LNCaP clone FGC (cell line): ENCODE measurements at regions not wholly inside any gene's neighbourhood (a gene's known extent, or its start where the extent isn't known, plus 50 kb on each side); places are given as distances from the start of the nearest gene placed in this dataset.

Source experiments
- DNase-seq: peaks from one replicate; pipeline ENCODE4 v3.0.0-alpha.2; 2011; ENCODE audit warnings: low read depth
- H3K4me3 ChIP-seq: 2 replicates; pipeline ENCODE4 v1.5.1; 2011; ENCODE audit warnings: mild to moderate bottlenecking, low read depth, low read length, control low read depth
- TF ChIP-seq, protein P1 (sequence below): IDR thresholded peaks from 2 replicates; pipeline ENCODE4 v1.5.1; 2012; ENCODE audit warnings: mild to moderate bottlenecking; ENCODE audit not compliant: control insufficient read depth, insufficient read depth; ENCODE audit errors: extremely low read depth

DNA sequence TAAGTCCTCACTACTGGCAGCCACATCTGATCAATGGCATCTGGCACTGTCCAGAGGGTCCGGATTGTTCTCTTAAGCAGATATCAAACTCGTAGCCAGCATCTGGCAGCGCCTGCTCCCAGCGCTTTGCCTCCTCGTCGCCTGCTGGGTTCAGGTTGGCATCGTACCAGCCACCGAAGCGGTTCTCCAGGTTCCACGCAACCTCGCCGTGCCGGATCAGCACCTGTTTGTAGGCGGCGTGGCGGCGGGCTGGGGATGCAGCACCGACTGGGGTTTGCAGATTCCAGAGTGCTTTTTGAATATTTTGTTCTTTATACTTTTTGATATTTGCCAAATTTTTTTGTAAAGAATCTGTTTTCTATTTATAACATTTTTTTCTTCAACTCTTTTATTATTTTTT lies 111.6 kb downstream of the NR2F2 start:
- TF ChIP-seq, protein P1, sequence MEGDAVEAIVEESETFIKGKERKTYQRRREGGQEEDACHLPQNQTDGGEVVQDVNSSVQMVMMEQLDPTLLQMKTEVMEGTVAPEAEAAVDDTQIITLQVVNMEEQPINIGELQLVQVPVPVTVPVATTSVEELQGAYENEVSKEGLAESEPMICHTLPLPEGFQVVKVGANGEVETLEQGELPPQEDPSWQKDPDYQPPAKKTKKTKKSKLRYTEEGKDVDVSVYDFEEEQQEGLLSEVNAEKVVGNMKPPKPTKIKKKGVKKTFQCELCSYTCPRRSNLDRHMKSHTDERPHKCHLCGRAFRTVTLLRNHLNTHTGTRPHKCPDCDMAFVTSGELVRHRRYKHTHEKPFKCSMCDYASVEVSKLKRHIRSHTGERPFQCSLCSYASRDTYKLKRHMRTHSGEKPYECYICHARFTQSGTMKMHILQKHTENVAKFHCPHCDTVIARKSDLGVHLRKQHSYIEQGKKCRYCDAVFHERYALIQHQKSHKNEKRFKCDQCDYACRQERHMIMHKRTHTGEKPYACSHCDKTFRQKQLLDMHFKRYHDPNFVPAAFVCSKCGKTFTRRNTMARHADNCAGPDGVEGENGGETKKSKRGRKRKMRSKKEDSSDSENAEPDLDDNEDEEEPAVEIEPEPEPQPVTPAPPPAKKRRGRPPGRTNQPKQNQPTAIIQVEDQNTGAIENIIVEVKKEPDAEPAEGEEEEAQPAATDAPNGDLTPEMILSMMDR = no peak
- peak; percentile 32 for DNase-seq
- H3K4me3 ChIP-seq = no peak overlapping the region

DNA sequence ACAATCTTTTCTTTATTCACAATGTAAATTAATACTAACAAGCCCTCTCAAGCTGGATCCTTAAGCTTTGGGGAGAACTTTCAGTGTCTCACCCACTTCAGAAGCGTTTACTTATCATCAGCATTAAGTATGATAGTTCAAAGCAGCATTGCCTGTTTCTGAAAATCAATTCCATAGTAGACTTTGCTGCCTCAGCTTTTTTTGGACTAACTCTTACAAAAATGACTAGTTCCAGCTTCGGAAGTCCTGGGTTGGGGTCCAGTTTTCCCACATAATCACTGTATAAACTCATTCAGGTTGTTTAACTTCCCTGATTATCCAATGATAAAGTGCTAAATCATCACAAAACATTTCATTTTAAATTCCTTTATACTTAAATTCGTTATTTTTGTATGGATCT lies 114.4 kb downstream of the NR2F2 start:
- TF ChIP-seq, protein P1 = no peak
- no peak for DNase-seq
- H3K4me3 ChIP-seq = no peak overlapping the region

DNA sequence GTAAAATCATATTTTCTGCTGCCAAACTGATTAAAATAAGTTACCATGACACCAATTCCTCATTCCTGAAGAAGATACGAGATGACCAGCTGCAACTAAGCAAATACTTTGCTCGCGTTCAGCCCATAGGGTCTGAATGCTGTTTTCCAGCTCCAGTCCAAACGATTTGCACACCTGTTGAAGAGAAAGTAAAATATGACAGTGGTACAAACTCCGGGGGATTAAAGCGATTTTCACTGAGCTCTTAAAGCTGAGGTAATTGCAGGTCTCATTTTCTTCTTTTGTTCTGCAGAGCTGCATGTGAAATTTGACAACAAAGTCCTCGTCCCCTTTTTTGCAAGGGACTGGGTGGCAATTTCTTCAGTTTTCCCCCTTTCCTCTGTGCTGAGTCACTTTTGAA lies 118.4 kb downstream of the NR2F2 start:
- no peak for DNase-seq
- TF ChIP-seq, protein P1 = no peak
- H3K4me3 ChIP-seq = no peak overlapping the region

DNA sequence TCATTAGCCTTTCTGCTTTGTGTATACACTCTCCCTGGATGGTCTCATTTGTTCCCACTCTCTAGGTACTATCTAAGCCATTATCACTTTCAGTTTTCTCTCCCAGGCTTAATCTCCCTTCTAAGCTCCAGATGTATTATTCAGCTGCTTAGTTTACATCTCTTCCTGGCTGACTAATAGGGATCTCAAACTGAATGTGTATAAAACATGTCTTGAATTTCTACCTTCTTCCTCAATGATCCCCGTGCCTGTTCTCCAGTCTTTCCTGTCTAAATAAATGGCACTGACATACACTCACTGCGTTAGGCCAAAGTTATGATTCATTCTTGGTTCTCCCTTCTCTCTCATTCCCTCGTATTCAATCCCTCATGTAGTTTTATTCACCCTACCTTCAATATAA lies 127.3 kb downstream of the NR2F2 start:
- no peak overlapping the region for H3K4me3 ChIP-seq
- no peak for DNase-seq
- TF ChIP-seq, protein P1 = no peak

DNA sequence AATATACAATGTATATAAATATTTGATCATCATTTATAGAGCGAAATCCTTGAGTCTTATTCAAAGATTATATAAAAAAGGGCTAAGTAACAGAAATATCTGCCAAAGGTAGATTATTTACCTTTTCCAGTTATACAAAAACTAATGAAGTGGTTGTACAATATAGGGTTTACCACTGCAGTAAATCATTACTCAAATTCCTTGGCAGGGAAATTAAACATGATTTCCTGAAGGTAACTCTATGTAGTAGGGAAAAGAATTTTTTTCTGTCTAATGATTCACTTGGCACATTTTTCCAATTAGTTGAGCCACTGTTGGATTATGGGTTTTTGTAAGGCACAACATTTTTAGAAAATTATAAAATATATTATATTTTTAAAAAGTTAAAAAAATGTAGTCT lies 129.6 kb downstream of the NR2F2 start:
- TF ChIP-seq, protein P1 = no peak
- H3K4me3 ChIP-seq = no peak overlapping the region
- no peak for DNase-seq

DNA sequence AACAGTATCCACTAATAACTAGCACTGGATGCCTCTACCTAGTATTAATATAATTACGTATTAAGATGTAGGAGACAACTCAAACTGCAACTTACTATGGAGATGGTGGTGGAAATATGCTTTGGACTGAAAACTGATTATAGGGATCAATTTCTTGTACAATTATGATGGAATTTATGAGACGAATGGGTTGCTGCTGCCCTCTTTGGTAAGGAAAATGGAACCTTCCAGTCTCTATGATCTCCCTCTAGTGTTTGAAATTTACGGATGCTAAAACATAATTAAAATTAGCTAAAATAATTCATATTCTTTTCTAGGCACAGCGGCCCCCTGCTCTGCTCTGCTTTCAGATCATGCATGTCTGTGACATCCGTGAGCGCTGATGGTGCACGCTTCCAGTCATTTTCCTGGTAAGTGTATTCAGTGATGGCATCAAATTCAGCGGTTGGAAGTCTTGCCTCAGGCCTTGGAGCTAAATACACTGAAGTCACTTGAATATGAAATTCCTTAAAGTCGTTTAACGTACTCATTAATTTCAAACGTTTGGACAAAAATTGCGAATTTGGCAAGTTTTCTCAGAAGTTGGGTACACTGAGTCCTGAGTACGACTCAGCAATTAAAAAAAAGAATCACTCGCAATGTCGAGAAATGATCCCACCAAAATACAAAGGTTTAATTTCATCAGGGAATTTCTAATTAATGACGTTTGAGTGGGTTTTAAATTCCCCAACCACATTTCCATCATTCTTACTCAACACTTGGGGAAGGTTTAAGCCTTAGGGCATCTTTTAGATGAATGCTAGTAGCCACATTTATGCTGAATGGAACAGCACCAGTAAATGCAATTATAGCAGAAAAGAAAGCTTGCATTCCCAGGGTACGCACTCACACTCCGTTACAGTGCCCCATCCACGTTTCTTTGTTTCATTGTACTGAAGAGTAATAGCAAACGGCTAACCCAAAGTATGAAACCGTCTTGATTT lies 132.6 kb downstream of the NR2F2 start:
- no peak overlapping the region for H3K4me3 ChIP-seq
- no peak for DNase-seq
- TF ChIP-seq, protein P1 = peak; percentile 28; the same call in 1 of the 2 replicates
